NCI-H187 (cell line): ENCODE measurements at regions not wholly inside any gene's neighbourhood (a gene's known extent, or its start where the extent isn't known, plus 50 kb on each side); places are given as distances from the start of the nearest gene placed in this dataset.

Experiments used
- DNase-seq, 2 experiments: peaks; one replicate each; lab custom pipeline; 2025; lab: John Stamatoyannopoulos, UW

- DNase-seq, result no peak
Observed at GRCh38 chr13:30126903-30127428, 180.4 kb downstream of the KATNAL1 start.

- peak; percentile 69 to 73 for DNase-seq
Observed at GRCh38 chr13:30125422-30126073, 181.8 kb downstream of the KATNAL1 start.

- DNase-seq, result no peak
Observed at GRCh38 chr13:30124131-30124768, 183.1 kb downstream of the KATNAL1 start.

- no peak for DNase-seq
Observed at GRCh38 chr13:30123575-30123974, 183.8 kb downstream of the KATNAL1 start.

GRCh38 chr13:30121666-30122065 is 185.7 kb downstream of the KATNAL1 start:
- no peak for DNase-seq

- DNase-seq, result no peak
Observed at GRCh38 chr13:30121244-30121643, 186.1 kb downstream of the KATNAL1 start.

- no peak for DNase-seq
Observed at GRCh38 chr13:30120133-30120822, 187.1 kb downstream of the KATNAL1 start.

- no peak for DNase-seq
Observed at GRCh38 chr13:30119476-30119875, 187.9 kb downstream of the KATNAL1 start.

GRCh38 chr13:30116379-30116778 is 191.0 kb downstream of the KATNAL1 start:
- no peak for DNase-seq

- DNase-seq, result no peak
Observed at GRCh38 chr13:30115257-30115600, 192.1 kb downstream of the KATNAL1 start.

GRCh38 chr13:30114571-30115256 is 192.6 kb downstream of the KATNAL1 start:
- DNase-seq, result peak; percentile 62 to 82

- no peak for DNase-seq
Observed at GRCh38 chr13:30113983-30114570, 193.3 kb downstream of the KATNAL1 start.

- no peak for DNase-seq
Observed at GRCh38 chr13:30113551-30113950, 193.8 kb downstream of the KATNAL1 start.

GRCh38 chr13:30112602-30113435 is 194.5 kb downstream of the KATNAL1 start:
- DNase-seq, result peak; percentile 12 to 18

GRCh38 chr13:30111810-30112209 is 195.5 kb downstream of the KATNAL1 start:
- DNase-seq, result no peak

GRCh38 chr13:30110301-30111070 is 196.9 kb downstream of the KATNAL1 start:
- DNase-seq, result no peak

GRCh38 chr13:30109471-30110135 is 197.7 kb downstream of the KATNAL1 start:
- no peak for DNase-seq

GRCh38 chr13:30108913-30109237 is 198.5 kb downstream of the KATNAL1 start:
- DNase-seq, result peak in 1 of 2 experiments; percentile 26

GRCh38 chr13:30108216-30108912 is 199.0 kb downstream of the KATNAL1 start:
- DNase-seq, result no peak
